ENCODE measurements at regions not wholly inside any gene's neighbourhood (a gene's known extent, or its start where the extent isn't known, plus 50 kb on each side); places are given as distances from the start of the nearest gene placed in this dataset.

DNA sequence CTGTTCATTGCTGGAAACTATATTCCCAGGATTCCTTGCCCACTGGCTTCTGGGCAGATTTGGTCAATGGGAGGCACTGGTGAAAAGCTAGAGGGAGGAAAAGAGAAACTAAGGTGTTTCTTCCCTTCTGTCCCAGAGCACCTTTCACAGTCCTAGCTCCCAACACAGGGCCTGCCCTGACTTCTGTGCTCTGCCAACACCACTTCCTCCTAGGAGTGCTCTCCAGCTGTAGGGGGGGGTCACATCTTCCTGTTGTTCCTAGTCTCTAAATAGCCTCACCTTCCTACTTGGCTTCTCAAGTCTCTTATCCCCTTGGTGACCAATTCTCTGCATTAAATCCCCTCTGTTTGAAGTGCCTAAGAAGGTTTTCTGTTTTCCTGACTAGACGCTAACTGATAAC lies 115.4 kb downstream of the ADRB2 start:
- no peaks in the 10 kb centered on the region for H3K79me1 ChIP-seq (ENCODE audit: low read depth in 1 of 2, low read length in 2 of 2)
- H3K27ac ChIP-seq (ENCODE audit: insufficient read depth, low read length) = no peak overlapping the region
- no peak overlapping the region for H2BK20ac ChIP-seq (ENCODE audit: low read depth, low read length)
- POLR2A ChIA-PET (ENCODE audit: unreplicated experiment) = no interaction called here
- no peaks in the 10 kb centered on the region for H3K9me3 ChIP-seq (ENCODE audit: control insufficient read depth, insufficient read depth, low read length)
- TF ChIP-seq MAFK (IDR thresholded peaks at IDR 0.05; ENCODE audit: low read depth, low read length) (no peak), RFX5 (IDR thresholded peaks at IDR 0.05; ENCODE audit: low read depth, low read length) (no peak), RAD21 (IDR thresholded peaks at IDR 0.05; ENCODE audit: low read length) (no peak), RCOR1 (IDR thresholded peaks at IDR 0.05; ENCODE audit: insufficient replicate concordance, low read length) (no peak), BHLHE40 (IDR thresholded peaks at IDR 0.05; ENCODE audit: low read depth, low read length) (no peak), MAZ (IDR thresholded peaks at IDR 0.05; ENCODE audit: borderline replicate concordance, low read depth, low read length) (no peak), CHD1 (IDR thresholded peaks at IDR 0.05; ENCODE audit: low read depth, low read length) (no peak), FOS (IDR thresholded peaks at IDR 0.05; ENCODE audit: low read depth, low read length) (no peak), SMC3 (IDR thresholded peaks at IDR 0.05; ENCODE audit: low read depth, low read length) (no peak)
- TF ChIP-seq, protein P1, sequence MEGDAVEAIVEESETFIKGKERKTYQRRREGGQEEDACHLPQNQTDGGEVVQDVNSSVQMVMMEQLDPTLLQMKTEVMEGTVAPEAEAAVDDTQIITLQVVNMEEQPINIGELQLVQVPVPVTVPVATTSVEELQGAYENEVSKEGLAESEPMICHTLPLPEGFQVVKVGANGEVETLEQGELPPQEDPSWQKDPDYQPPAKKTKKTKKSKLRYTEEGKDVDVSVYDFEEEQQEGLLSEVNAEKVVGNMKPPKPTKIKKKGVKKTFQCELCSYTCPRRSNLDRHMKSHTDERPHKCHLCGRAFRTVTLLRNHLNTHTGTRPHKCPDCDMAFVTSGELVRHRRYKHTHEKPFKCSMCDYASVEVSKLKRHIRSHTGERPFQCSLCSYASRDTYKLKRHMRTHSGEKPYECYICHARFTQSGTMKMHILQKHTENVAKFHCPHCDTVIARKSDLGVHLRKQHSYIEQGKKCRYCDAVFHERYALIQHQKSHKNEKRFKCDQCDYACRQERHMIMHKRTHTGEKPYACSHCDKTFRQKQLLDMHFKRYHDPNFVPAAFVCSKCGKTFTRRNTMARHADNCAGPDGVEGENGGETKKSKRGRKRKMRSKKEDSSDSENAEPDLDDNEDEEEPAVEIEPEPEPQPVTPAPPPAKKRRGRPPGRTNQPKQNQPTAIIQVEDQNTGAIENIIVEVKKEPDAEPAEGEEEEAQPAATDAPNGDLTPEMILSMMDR (conservative IDR thresholded peaks at IDR 0.05; ENCODE audit: low read depth, low read length) = no peak
- no peaks in the 10 kb centered on the region for H3K27me3 ChIP-seq (ENCODE audit: control insufficient read depth, insufficient read depth, low read length)
- H4K8ac ChIP-seq (ENCODE audit: low read depth in 2 of 2, low read length in 2 of 2) = no peak overlapping the region
- in situ Hi-C loops (cut with MboI; ENCODE audit: low sequenced_read_pairs) (no loop called here), intact Hi-C loops (cut with micrococcal nuclease) (no loop called here), dilution Hi-C loops (cut with HindIII; ENCODE audit: low sequenced_read_pairs, unreplicated experiment) (no loop called here)
- no TSS peak for BruUV-seq (replicated peaks)
- no peak overlapping the region for H2AK5ac ChIP-seq (ENCODE audit: low read depth, low read length)
- H3K4ac ChIP-seq (ENCODE audit: low read depth, low read length) = no peak overlapping the region
- DNase-seq (no peak), ATAC-seq (ENCODE audit: low read depth) (no peak)
- H4K5ac ChIP-seq (ENCODE audit: low read depth, low read length) = no peak overlapping the region
- H4K91ac ChIP-seq (ENCODE audit: insufficient read depth, low read depth, low read length) = no peak overlapping the region
- no peak overlapping the region for H3K9ac ChIP-seq (ENCODE audit: low read depth, low read length)
- no peak overlapping the region for H3K14ac ChIP-seq (replicated peaks; ENCODE audit: low read depth, low read length)
- H3K36me3 ChIP-seq (ENCODE audit: control insufficient read depth, insufficient read depth, low read length) = no peaks in the 10 kb centered on the region
- H2BK5ac ChIP-seq (ENCODE audit: low read depth, low read length, poor library complexity, severe bottlenecking) = no peak overlapping the region
- no peak overlapping the region for H3K4me3 ChIP-seq (ENCODE audit: insufficient read depth, low read depth, low read length)
- H4K20me1 ChIP-seq (ENCODE audit: insufficient read depth, low read length) = no peaks in the 10 kb centered on the region
- no peak overlapping the region for H2AFZ ChIP-seq (replicated peaks; ENCODE audit: low read length, poor library complexity)
- H3K23ac ChIP-seq (ENCODE audit: low read depth, low read length) = no peak overlapping the region
- no peak overlapping the region for H2BK120ac ChIP-seq (ENCODE audit: low read depth, low read length)
- H3K9me1 ChIP-seq (ENCODE audit: insufficient read depth, low read length) = no peaks in the 10 kb centered on the region
- H3K18ac ChIP-seq (ENCODE audit: low read depth, low read length) = no peak overlapping the region
- no peaks in the 10 kb centered on the region for H3K4me1 ChIP-seq (ENCODE audit: control insufficient read depth, insufficient read depth, low read length)
- H2BK15ac ChIP-seq (ENCODE audit: low read depth, low read length) = no peak overlapping the region; the same call in 2 of the 3 replicates
- CTCF ChIA-PET = no interaction called here
- H3K4me2 ChIP-seq (ENCODE audit: low read depth, low read length) = no peak overlapping the region
- H3K56ac ChIP-seq (ENCODE audit: extremely low read depth, insufficient read depth, low read length) = no peak overlapping the region
- WGBS, 2 experiments (ENCODE audit: extremely low coverage in 2 of 2, insufficient read length in 1 of 2) = no CpG with 5 or more reads among the region's 1 CpG
- H2AK9ac ChIP-seq (replicated peaks; ENCODE audit: low read depth, low read length, poor library complexity) = no peak overlapping the region

Measured in IMR-90 (cell line).